Osteocyte (in vitro differentiated cells): ENCODE measurements at regions not wholly inside any gene's neighbourhood (a gene's known extent, or its start where the extent isn't known, plus 50 kb on each side); places are given as distances from the start of the nearest gene placed in this dataset.

Experiments used
- DNase-seq: peaks from one replicate; pipeline ENCODE4 v3.0.0; 2021; ENCODE audit warnings: mixed read lengths; ENCODE audit not compliant: unreplicated experiment; ENCODE audit errors: extremely low spot score
- H3K27ac Mint-ChIP-seq: one replicate; pipeline ENCODE4 v1.8.0; 2021; ENCODE audit warnings: mild to moderate bottlenecking, mixed read lengths; ENCODE audit not compliant: unreplicated experiment
- H3K27me3 Mint-ChIP-seq: one replicate; pipeline ENCODE4 v1.8.0; 2021; ENCODE audit warnings: mixed read lengths; ENCODE audit not compliant: unreplicated experiment
- H3K36me3 Mint-ChIP-seq: one replicate; pipeline ENCODE4 v1.8.0; 2021; ENCODE audit warnings: mixed read lengths; ENCODE audit not compliant: unreplicated experiment
- H3K4me1 Mint-ChIP-seq: one replicate; pipeline ENCODE4 v1.8.0; 2021; ENCODE audit warnings: mixed read lengths; ENCODE audit not compliant: unreplicated experiment
- H3K4me3 Mint-ChIP-seq: one replicate; pipeline ENCODE4 v1.8.0; 2021; ENCODE audit warnings: mild to moderate bottlenecking, moderate library complexity, mixed read lengths; ENCODE audit not compliant: unreplicated experiment
- H3K9me3 Mint-ChIP-seq: one replicate; pipeline ENCODE4 v1.8.0; 2021; ENCODE audit warnings: mixed read lengths; ENCODE audit not compliant: unreplicated experiment
- CTCF ChIP-seq: fragments of 200-600 bp; sonication (generic); IDR thresholded peaks from 2 replicates; pipeline ENCODE4 v1.5.0; 2021; ENCODE audit warnings: antibody characterized with exemption, mild to moderate bottlenecking, moderate library complexity

- no peak for DNase-seq
Observed at GRCh38 chr6:153538491-153538890, 407.4 kb upstream of the RGS17 start.

DNA sequence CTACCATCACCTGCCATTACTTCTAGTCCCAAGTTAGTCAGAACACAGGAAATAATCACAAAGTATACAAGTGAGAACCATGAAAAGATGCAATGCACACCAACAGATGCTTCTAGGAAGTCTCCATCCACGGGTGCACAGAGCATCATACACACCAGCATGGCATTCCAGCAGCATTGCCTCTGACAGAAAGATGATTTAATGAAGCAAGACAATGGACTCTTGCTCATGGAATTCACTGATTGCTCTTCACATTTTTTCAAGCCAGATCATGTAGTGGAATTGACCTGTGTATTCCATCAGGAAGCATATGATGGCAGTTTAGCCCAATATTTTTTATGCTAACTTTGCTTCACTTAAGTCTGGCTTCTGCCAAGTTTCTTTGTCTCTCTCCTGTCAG is 406.3 kb upstream of the RGS17 start:
- no peak for DNase-seq
- no peak for TF ChIP-seq CTCF
- Mint-ChIP-seq H3K4me3 (no peak overlapping the region), H3K27ac (no peak overlapping the region), H3K36me3 (no peaks in the 10 kb centered on the region), H3K9me3 (no peaks in the 10 kb centered on the region), H3K4me1 (no peaks in the 10 kb centered on the region), H3K27me3 (peaks cover 2% of the 10 kb centered on the region)

More at GRCh38 chr6:153538491-153538890, 407.4 kb upstream of the RGS17 start:
- no peak overlapping the region for H3K27ac Mint-ChIP-seq
- peaks cover 2% of the 10 kb centered on the region for H3K27me3 Mint-ChIP-seq
- no peaks in the 10 kb centered on the region for H3K36me3 Mint-ChIP-seq
- no peak for TF ChIP-seq CTCF
- H3K9me3 Mint-ChIP-seq, result peaks cover 6% of the 10 kb centered on the region
- no peaks in the 10 kb centered on the region for H3K4me1 Mint-ChIP-seq
- no peak overlapping the region for H3K4me3 Mint-ChIP-seq

GRCh38 chr6:153526479-153526878 is 395.4 kb upstream of the RGS17 start:
- Mint-ChIP-seq H3K27ac (no peak overlapping the region), H3K27me3 (no peaks in the 10 kb centered on the region), H3K36me3 (no peaks in the 10 kb centered on the region), H3K9me3 (peaks cover 10% of the 10 kb centered on the region), H3K4me1 (no peaks in the 10 kb centered on the region), H3K4me3 (no peak overlapping the region)
- no peak for TF ChIP-seq CTCF
- no peak for DNase-seq

DNA sequence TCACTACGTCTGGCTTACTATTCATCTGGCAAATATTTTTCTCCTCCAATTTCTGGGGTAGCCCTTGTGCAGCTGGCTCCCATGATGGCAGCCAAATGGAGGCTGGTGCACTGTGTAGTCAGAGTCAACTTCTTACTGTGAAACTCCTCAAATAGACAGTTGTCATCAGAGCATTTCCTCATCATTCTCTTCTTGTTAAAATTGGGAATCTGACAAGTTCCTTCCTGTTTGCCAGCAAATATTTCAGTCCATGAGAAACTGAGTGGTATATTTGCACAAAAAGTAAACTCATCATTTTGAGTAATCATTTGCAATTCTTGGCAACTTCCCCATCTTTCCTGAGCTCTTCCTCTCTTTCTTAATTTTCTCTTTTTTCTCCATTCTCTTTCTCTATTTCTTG is 394.9 kb upstream of the RGS17 start:
- Mint-ChIP-seq H3K4me1 (no peaks in the 10 kb centered on the region), H3K27me3 (no peaks in the 10 kb centered on the region), H3K9me3 (peaks cover 7% of the 10 kb centered on the region), H3K4me3 (no peak overlapping the region), H3K27ac (no peak overlapping the region), H3K36me3 (no peaks in the 10 kb centered on the region)
- no peak for DNase-seq
- TF ChIP-seq CTCF, result no peak

DNA sequence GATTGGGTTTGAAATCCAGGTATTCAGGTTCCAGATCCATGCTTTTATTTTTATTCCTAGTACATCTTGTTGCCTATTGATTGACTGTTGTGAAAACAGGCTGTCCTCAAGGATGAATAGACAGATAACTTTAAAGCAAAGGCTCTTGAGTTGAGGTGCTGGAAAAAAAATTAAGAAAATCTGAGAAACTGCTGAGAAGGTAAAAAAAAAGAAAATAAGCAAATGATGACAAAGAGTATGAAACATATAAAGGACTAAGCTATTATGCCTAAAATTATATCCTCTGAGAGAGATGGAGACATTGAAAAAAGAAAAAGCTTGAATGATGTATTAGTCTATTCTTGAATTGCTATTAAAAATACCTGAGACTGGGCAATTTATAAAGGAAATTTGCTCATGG is 392.3 kb upstream of the RGS17 start:
- no peaks in the 10 kb centered on the region for H3K36me3 Mint-ChIP-seq
- no peak overlapping the region for H3K4me3 Mint-ChIP-seq
- no peaks in the 10 kb centered on the region for H3K27me3 Mint-ChIP-seq
- no peak for TF ChIP-seq CTCF
- DNase-seq, result no peak
- no peak overlapping the region for H3K27ac Mint-ChIP-seq
- H3K9me3 Mint-ChIP-seq, result peaks cover 14% of the 10 kb centered on the region
- no peaks in the 10 kb centered on the region for H3K4me1 Mint-ChIP-seq
